Stimulated activated effector memory CD8-positive, alpha-beta T cell treated with anti-CD3 and anti-CD28 coated beads, Interleukin-12 subunit alpha, Interleukin-12 subunit beta, amount 100 ng/mL, for 72 hours (primary cell): ENCODE measurements at regions not wholly inside any gene's neighbourhood (a gene's known extent, or its start where the extent isn't known, plus 50 kb on each side); places are given as distances from the start of the nearest gene placed in this dataset.
A peak's percentile ranks its signal among the peaks of the same experiment; 100 is the strongest.

Experiments used
- ATAC-seq: fragments of 150-1000 bp; cut with Tn5 transposase; 2 replicates; pipeline ENCODE4 v1.10.0; 2021
- DNase-seq, 2 donors: peaks; one replicate each; pipeline ENCODE4 v3.0.0; 2021 to 2022; ENCODE audit warnings: low spot score in 2 of 2
- H3K27ac Mint-ChIP-seq: one replicate; pipeline ENCODE4 v1.8.0; 2022; ENCODE audit warnings: mild to moderate bottlenecking, mixed read lengths
- H3K36me3 Mint-ChIP-seq: one replicate; pipeline ENCODE4 v1.8.0; 2022; ENCODE audit warnings: mild to moderate bottlenecking, mixed read lengths
- H3K4me1 Mint-ChIP-seq: one replicate; pipeline ENCODE4 v1.8.0; 2022; ENCODE audit warnings: mixed read lengths
- H3K4me3 Mint-ChIP-seq: one replicate; pipeline ENCODE4 v1.8.0; 2022; ENCODE audit warnings: mild to moderate bottlenecking, mixed read lengths
- H3K9me3 Mint-ChIP-seq: one replicate; pipeline ENCODE4 v1.8.0; 2022; ENCODE audit warnings: mixed read lengths

DNA sequence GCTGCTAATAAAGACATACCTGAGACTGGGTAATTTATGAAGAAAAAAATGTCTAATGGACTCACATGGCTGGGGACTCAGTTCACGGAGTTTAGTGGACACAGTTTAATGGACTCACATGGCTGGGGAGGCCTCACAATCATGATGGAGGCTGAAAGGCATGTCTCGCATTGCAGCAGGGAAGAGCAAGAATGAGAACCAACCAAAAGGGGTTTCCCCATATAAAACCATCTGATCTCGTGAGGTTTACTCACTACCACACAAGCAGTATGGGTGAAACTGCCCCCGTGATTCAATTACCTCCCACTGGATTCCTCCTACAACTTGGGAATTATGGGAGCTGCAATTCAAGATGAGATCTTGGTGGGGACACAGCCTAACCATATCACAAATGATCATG, 1181.2 kb downstream of the PCDH9 start:
- DNase-seq (no peak), ATAC-seq (no peak)
- no peaks in the 10 kb centered on the region for H3K36me3 Mint-ChIP-seq
- H3K27ac Mint-ChIP-seq = no peak overlapping the region
- peaks cover 20% of the 10 kb centered on the region for H3K9me3 Mint-ChIP-seq
- H3K4me3 Mint-ChIP-seq = no peak overlapping the region
- H3K4me1 Mint-ChIP-seq = no peaks in the 10 kb centered on the region

DNA sequence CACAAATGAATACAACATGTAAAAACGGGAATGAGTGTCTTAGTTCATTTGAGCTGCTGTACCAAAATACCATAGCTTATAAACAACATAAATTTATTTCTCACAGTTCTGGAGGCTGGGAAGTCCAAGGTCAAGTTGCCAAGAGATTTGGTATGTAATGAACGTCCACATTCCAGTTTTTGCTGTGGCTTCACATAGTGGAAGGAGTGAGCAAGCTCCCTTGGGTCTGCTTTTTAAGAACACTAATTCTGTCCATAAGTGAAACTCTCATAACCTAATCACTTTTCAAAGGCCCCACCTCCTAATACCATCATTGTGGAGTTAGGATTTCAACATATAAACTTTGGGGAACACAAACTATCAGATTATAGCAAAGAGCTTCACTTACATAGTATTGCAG, 1189.6 kb downstream of the PCDH9 start:
- H3K9me3 Mint-ChIP-seq = peaks cover 4% of the 10 kb centered on the region
- no peak overlapping the region for H3K4me3 Mint-ChIP-seq
- no peaks in the 10 kb centered on the region for H3K36me3 Mint-ChIP-seq
- ATAC-seq = no peak
- no peak overlapping the region for H3K27ac Mint-ChIP-seq
- no peak for DNase-seq
- H3K4me1 Mint-ChIP-seq = no peaks in the 10 kb centered on the region

DNA sequence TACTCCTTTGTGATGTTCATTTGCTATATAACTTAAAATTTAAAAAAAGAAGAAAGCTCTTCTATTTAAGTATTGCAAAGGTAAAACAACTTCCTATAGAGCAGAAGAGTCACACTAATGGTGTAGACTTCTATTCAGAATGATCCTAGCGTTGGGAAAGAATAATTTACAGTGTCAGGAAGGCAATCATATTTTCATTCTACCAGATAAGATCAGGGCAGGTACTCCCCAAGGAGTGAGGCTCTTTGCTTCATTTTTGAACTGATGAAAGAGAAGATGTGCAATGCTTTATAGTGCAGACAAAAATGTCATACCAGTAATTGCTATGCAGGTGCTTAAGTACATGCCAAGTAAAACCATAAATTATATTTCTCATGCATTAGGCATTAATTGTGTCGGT, 1193.0 kb downstream of the PCDH9 start:
- Mint-ChIP-seq H3K36me3 (no peaks in the 10 kb centered on the region), H3K9me3 (peaks cover 4% of the 10 kb centered on the region), H3K4me1 (no peaks in the 10 kb centered on the region), H3K27ac (no peak overlapping the region), H3K4me3 (no peak overlapping the region)
- DNase-seq (no peak), ATAC-seq (no peak)

DNA sequence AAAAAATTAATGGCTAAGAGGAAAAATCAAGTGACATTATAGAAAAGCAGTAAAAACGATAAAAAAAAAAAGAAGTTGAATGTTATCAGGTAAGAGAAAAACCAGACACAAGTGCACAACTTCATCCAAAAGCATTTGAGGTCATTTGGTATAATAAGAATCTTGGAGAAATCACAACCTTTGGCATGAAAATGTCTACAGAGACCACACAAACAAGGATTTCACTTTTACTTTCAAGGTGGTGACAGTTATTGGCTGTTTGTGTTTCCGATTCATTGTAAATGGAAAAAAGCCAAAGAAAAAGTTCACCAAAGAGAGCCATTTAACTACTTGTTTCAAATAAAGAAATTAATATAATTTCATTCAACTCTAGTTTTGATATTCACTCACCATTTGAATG, 1193.5 kb downstream of the PCDH9 start:
- Mint-ChIP-seq H3K4me3 (no peak overlapping the region), H3K9me3 (peaks cover 4% of the 10 kb centered on the region), H3K4me1 (no peaks in the 10 kb centered on the region), H3K27ac (no peak overlapping the region), H3K36me3 (no peaks in the 10 kb centered on the region)
- DNase-seq = no peak
- no peak for ATAC-seq

DNA sequence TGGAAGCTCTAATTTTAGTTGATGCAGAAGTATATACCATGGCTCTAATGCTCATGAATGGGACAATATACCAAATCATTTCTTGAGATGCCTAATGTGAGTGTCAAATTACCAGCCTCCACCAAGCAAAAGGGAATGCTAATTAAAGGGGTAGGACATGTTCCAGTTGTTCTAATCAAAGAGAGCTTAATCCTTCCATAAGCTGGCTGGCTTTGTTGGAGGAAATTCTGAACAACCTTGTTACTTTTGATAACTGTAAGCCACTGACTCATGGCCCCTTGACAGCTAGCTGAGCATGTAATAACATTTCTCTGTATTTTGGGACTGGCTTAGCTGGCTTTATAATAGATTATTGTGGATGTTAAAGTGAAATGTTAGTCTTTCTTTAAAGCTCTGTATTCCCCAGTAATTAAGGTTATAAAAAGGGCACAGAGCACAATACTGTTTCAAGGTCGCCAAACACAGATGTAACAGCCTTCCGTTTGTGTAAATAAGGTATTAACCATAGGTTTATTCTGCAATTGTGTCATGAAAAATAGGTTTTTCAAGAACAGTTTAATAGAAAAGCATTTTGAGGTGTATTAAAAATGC, 1194.0 kb downstream of the PCDH9 start:
- ATAC-seq = no peak
- H3K36me3 Mint-ChIP-seq = no peaks in the 10 kb centered on the region
- no peak for DNase-seq
- H3K9me3 Mint-ChIP-seq = peaks cover 4% of the 10 kb centered on the region
- no peak overlapping the region for H3K27ac Mint-ChIP-seq
- no peaks in the 10 kb centered on the region for H3K4me1 Mint-ChIP-seq
- H3K4me3 Mint-ChIP-seq = no peak overlapping the region

DNA sequence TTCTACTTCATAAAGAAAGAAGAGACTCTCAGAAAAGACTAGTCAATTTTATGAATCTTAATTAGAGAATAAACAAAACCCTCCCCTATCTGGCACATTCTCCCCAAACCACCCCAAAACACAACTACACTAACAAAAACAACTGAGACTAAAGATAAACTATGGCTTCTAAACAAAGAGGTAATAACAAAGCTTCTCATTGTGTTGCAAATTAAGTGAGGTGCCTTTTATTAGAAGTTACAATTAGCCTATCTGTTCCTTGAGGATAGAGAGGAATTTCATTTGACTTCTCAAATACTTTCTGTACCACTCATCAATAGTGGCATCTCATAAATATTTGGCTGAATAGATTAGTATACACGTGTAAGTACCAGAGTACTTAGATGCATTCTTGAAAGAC, 1196.2 kb downstream of the PCDH9 start:
- no peaks in the 10 kb centered on the region for H3K4me1 Mint-ChIP-seq
- no peak overlapping the region for H3K27ac Mint-ChIP-seq
- no peak overlapping the region for H3K4me3 Mint-ChIP-seq
- ATAC-seq = no peak
- no peak for DNase-seq
- H3K36me3 Mint-ChIP-seq = no peaks in the 10 kb centered on the region
- H3K9me3 Mint-ChIP-seq = peaks cover 5% of the 10 kb centered on the region

DNA sequence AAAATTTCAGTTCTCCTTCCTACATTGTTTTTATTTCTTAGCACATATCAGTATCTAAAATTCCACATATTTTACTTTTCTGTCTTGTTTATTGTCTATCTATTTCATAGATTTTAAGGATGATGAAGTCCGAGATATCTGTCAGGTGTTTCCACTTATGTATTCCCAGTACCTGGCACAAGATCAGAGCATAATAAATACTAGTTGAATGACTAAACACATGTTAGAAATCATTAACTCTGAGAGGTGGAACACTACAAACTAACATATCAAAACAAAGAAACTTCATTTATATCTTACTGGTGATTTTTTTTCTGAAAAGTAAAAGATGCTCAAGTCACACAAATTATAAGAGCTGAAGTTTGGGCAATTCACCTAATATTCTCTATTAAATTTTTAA, 1208.3 kb downstream of the PCDH9 start:
- Mint-ChIP-seq H3K9me3 (no peaks in the 10 kb centered on the region), H3K27ac (no peak overlapping the region), H3K4me3 (no peak overlapping the region), H3K4me1 (no peaks in the 10 kb centered on the region), H3K36me3 (no peaks in the 10 kb centered on the region)
- DNase-seq = no peak
- ATAC-seq = no peak

DNA sequence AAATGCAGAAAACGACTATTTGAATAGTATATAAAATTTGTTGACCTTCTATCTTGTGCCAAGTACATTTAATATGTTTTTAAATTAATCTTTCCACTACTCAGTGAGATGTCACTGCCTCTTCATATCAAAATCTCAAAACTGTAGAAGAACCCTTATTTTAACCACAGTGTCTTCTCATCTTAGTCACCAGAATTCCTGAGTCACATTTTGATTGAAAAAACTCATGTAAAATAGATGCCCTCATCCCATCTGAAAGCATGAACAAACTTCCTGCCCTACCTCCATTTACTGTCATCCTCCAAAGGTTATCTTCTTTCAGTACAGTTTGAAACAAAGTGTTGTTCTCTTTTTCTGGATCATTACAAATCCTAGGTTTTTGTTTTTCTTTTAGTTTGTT, 1215.4 kb downstream of the PCDH9 start:
- peak; percentile 65 for ATAC-seq
- Mint-ChIP-seq H3K36me3 (no peaks in the 10 kb centered on the region), H3K27ac (no peak overlapping the region)

DNA sequence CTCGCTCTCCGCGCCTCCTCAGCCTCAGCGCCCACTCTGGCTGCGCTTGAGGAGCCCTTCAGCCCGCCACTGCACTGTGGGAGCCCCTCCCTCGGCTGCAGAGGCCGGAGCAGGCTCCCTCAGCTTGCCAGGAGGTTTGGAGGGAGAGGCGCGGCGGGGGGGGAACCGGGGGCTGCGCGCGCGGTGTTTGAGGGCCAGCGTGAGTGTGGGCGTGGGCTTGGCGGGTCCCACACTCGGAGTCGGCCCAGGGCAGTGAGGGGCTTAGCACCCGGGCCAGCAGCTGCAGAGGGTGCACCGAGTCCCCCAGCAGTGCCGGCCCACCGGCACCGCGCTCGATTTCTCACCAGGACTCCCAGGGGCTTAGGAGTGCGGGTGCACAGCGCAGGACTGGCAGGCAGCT, 1220.9 kb downstream of the PCDH9 start:
- no peak overlapping the region for H3K4me3 Mint-ChIP-seq
- no peaks in the 10 kb centered on the region for H3K36me3 Mint-ChIP-seq
- no peak overlapping the region for H3K27ac Mint-ChIP-seq
- DNase-seq = no peak
- peaks cover 4% of the 10 kb centered on the region for H3K9me3 Mint-ChIP-seq
- H3K4me1 Mint-ChIP-seq = no peaks in the 10 kb centered on the region
- ATAC-seq = no peak

More for the DNA sequence above, 1215.4 kb downstream of the PCDH9 start:
- no peak overlapping the region for H3K4me3 Mint-ChIP-seq
- H3K9me3 Mint-ChIP-seq = peaks cover 4% of the 10 kb centered on the region
- DNase-seq = no peak
- no peaks in the 10 kb centered on the region for H3K4me1 Mint-ChIP-seq

DNA sequence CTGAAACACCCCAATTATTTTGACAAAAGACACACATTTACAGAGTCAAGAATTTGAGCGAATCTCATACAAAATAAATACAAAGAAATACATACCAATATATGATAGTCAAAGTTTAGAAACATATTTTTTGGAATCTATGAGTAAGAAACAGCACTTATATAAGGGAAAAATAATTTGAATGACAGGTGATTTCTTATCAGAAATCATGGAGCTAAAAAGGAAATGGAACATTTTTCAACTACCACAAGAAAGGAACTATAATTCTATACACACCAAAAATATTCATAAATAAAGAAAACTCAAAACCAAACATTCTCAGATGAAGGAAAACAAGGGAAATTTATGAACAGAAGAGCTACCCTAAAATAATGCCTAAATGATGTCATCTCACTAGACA, 1226.6 kb downstream of the PCDH9 start:
- H3K27ac Mint-ChIP-seq = no peak overlapping the region
- ATAC-seq (no peak), DNase-seq (no peak)

DNA sequence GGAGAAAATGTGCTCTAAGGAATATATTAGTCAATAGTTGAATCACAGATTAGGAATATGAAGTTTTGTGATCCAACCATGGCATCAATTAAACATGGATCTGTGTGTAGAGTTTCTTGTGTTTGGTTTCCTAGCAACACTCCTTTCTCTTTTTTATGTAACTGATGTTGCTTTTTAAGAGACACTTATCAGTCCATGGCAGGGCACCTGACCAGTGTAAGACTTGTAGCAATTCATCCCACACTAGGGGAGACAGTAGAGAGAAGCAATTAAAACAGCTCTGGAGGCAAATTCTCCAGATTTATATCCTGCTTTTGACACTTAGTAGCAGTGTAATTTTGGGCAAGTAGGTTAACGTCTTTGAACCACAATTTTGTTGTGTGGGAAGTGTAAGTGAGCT, 1229.0 kb downstream of the PCDH9 start:
- Mint-ChIP-seq H3K36me3 (no peaks in the 10 kb centered on the region), H3K4me3 (no peak overlapping the region), H3K27ac (no peak overlapping the region), H3K9me3 (peaks cover 10% of the 10 kb centered on the region), H3K4me1 (no peaks in the 10 kb centered on the region)
- ATAC-seq (no peak), DNase-seq (no peak)

More for the DNA sequence above, 1226.6 kb downstream of the PCDH9 start:
- Mint-ChIP-seq H3K4me1 (no peaks in the 10 kb centered on the region), H3K36me3 (no peaks in the 10 kb centered on the region), H3K9me3 (peaks cover 10% of the 10 kb centered on the region), H3K4me3 (no peak overlapping the region)

DNA sequence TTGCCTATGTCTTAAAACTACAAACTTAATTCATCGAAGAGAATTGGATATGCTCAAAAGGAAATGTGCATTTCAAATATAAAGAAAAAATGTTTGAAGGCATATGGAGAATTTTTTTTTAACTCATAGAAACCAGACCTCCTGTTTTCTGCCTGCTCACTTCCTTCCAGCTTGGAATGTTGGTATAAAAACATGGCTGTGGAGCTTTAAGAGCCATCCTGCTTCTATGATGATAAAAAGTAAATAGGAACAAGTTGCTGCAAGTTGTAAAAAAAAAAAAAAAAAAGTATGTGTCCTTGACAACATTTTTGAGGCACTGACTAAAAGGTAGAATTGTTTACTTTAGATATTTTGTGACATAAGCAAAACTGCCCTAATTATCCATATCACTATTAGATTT, 1230.7 kb downstream of the PCDH9 start:
- ATAC-seq = no peak
- no peaks in the 10 kb centered on the region for H3K36me3 Mint-ChIP-seq
- DNase-seq = no peak

DNA sequence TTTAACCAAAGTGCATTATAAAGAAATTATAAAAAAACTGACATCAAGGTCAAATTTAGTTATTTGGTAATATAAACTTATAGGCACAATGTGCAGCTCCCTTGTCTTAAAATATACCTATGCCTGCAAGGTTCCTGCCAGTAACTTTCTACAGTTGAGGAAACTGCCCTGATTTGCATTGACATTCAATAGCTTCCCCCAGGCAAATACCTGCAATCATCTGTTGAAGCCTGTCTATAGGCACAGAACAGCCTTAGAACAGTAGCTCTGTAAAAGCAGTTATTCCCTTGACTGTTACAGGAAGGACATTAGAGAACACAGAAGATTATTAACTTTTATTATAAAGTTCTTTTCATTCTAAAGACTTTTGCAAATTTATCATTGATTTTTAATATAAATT, 1239.5 kb downstream of the PCDH9 start:
- Mint-ChIP-seq H3K4me1 (no peaks in the 10 kb centered on the region), H3K4me3 (no peak overlapping the region), H3K27ac (no peak overlapping the region), H3K36me3 (no peaks in the 10 kb centered on the region), H3K9me3 (peaks cover 2% of the 10 kb centered on the region)
- ATAC-seq (no peak), DNase-seq (no peak)

More for the DNA sequence above, 1230.7 kb downstream of the PCDH9 start:
- H3K4me1 Mint-ChIP-seq = no peaks in the 10 kb centered on the region
- peaks cover 10% of the 10 kb centered on the region for H3K9me3 Mint-ChIP-seq
- no peak overlapping the region for H3K27ac Mint-ChIP-seq
- H3K4me3 Mint-ChIP-seq = no peak overlapping the region

DNA sequence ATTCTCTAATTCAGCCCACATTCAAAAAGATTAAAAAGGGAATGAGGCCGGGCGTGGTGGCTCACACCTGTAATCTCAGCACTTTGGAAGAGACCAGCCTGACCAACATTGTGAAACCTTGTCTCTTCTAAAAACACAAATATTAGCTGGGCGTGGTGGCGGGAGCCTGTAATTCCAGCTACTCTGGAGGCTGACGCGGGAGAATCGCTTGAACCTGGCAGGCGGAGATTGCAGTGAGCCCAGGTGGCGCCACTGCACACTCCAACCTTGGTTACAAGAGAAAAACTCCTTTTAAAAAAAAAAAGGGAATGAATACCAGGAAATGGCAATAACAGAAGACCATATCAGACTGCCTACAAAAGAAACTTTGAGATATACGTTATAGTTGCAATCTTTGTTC, 1244.5 kb downstream of the PCDH9 start:
- ATAC-seq (no peak), DNase-seq (no peak)
- Mint-ChIP-seq H3K9me3 (peaks cover 8% of the 10 kb centered on the region), H3K36me3 (no peaks in the 10 kb centered on the region), H3K27ac (no peak overlapping the region), H3K4me1 (no peaks in the 10 kb centered on the region), H3K4me3 (no peak overlapping the region)

DNA sequence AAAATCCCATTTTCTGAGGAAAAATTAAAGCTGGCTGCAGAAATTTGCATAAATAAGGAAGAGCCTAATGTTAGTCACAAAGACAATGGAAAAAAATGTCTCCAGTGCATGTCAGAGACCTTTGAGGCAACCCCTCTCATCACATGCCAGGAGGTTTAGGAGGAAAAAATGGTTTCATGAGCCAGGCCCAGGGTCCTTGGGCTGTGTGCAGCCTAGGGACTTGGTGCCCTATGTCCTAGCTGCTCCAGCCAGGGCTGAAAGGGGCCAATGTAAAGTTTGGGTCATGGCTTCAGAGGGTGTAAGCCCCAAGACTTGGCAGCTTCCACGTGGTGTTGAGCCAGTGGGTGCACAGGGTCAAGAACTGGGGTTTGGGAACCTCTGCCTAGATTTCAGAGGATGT, 1252.6 kb downstream of the PCDH9 start:
- no peaks in the 10 kb centered on the region for H3K36me3 Mint-ChIP-seq
- no peak overlapping the region for H3K4me3 Mint-ChIP-seq
- H3K27ac Mint-ChIP-seq = no peak overlapping the region
- peaks cover 10% of the 10 kb centered on the region for H3K9me3 Mint-ChIP-seq
- no peak for DNase-seq
- no peak for ATAC-seq
- H3K4me1 Mint-ChIP-seq = no peaks in the 10 kb centered on the region

DNA sequence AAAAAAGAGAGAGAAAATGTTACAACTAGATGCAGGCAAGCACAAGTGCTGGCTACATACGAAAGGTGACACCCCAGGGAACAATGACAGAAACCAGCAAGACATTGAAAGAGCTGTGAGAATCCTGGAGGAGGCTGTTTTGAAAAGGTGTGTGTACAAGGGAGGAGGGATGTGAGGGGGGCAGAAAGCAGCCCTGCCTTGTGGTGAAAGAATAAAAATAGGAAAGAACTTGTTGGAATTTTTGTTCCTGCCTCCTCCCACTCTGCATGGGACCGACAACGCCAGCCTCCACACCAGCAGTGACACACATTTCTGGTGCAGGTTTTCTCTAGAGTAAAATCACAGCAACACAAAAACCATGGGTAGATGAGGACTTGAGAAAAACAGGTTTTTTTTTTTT, 1258.6 kb downstream of the PCDH9 start:
- DNase-seq (no peak), ATAC-seq (no peak)
- Mint-ChIP-seq H3K9me3 (peaks cover 11% of the 10 kb centered on the region), H3K4me1 (no peaks in the 10 kb centered on the region), H3K36me3 (no peaks in the 10 kb centered on the region), H3K4me3 (no peak overlapping the region), H3K27ac (no peak overlapping the region)

DNA sequence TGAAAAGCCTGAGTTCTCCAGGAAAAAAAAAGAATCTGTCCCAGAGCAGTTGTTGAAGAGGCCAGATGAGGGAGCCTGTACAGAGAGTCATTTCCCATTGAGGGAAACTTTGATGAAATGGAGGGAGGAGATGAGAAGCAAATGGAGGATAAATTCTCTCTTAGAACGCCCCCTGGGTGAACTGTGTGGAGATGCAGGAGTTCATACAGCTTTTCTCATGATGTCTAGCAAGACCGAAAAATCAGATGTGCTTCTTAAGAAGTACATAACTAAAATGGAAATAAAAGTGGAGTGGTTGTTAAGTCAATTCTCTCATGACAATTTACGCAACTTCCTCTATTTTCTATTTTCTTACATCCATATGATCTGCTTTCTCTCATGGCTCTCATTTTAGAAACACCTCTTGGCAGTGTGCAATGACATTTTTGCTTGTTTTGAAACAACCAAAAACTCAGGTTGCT, 1263.1 kb downstream of the PCDH9 start:
- H3K4me1 Mint-ChIP-seq = no peaks in the 10 kb centered on the region
- H3K27ac Mint-ChIP-seq = no peak overlapping the region
- DNase-seq = no peak
- H3K36me3 Mint-ChIP-seq = no peaks in the 10 kb centered on the region
- peaks cover 9% of the 10 kb centered on the region for H3K9me3 Mint-ChIP-seq
- no peak for ATAC-seq
- no peak overlapping the region for H3K4me3 Mint-ChIP-seq
